Suprapubic skin (tissue), 3 donors: ENCODE measurements at regions not wholly inside any gene's neighbourhood (a gene's known extent, or its start where the extent isn't known, plus 50 kb on each side); places are given as distances from the start of the nearest gene placed in this dataset.
"Not testable (repeated sequence)": the region's sequence is repeated elsewhere in the genome, so short reads cannot be mapped to it uniquely, and the experiment has no call there.

ENCODE experiments used
- CTCF ChIP-seq, 2 donors: fragments of 200-600 bp in 1 of 2; fragments of 450-650 bp in 1 of 2; sonication (generic) in 1 of 2; IDR thresholded peaks; one replicate each; pipeline ENCODE4 v1.5.1; 2016 to 2019; ENCODE audit warnings: antibody characterized with exemption in 2 of 2, mild to moderate bottlenecking in 1 of 2, moderate library complexity in 1 of 2
- POLR2A ChIP-seq, 2 donors: fragments of 450-650 bp; IDR thresholded peaks; one replicate each; pipeline ENCODE4 v1.6.1; 2017; ENCODE audit warnings: antibody characterized with exemption in 2 of 2, mild to moderate bottlenecking in 2 of 2, moderate library complexity in 2 of 2

GRCh38 chr1:181893150-181893549, 168.4 kb downstream of the ZNF648 start:
- TF ChIP-seq CTCF, POLR2A (IDR thresholded peaks at IDR 0.05): not testable (repeated sequence)
